ENCODE measurements at regions not wholly inside any gene's neighbourhood (a gene's known extent, or its start where the extent isn't known, plus 50 kb on each side); places are given as distances from the start of the nearest gene placed in this dataset.

DNA sequence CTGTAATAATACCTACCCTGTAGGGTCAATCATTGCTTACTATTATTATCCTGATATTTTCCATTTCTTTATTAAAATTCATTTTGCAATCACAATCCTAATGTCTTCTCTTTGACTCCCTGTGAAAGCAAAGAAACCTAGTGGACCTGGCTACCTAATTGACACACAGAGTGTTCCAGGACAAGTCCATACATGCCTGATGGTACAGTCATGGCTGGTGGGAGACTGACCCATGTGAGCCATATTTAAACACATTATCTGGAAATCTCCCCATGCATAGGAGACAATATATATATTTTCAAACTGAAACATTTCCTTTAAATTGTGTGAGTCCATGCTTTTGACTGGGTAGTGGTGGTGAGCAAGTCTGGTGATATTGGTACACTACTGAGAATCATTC, 230.6 kb upstream of the DACH1 start:
- no peak for DNase-seq

DNA sequence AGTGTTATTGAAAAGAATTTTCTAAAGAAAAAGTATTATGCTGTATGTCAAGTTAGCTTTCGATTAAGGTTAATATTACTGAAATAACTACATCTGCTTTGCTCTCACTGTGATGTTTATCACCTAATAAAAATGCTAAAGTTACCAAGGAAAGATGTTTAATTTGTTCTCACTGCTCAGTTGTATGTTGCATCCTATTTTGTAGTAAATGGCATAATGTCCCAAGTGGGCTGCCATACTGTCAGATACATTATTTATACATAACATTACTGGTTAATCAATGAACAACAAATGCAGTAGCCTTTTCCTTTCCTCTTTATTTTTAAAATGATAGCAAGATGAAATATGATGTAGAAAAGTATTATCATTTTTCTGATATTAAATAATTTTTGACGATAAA, 226.3 kb upstream of the DACH1 start:
- no peak for DNase-seq

DNA sequence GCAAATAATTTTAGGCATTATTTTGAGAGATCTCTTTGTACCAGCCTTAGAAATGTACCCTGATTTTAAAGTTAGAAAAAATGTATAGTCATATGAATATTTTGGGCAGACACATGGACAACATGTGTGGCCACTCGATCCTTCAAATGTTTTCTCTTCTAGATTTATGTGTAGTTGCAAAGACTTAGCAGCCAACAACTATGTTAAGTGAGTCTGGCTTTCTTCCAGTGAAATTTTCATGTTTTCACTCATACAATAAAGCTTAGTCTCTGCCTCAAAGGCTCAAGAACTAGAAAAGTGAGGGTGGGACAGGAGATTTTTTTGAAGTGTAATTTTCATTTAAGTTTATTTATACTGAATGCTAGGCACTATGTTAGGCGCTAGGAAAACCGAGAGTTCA, 207.7 kb upstream of the DACH1 start:
- peak; percentile 60 for DNase-seq

DNA sequence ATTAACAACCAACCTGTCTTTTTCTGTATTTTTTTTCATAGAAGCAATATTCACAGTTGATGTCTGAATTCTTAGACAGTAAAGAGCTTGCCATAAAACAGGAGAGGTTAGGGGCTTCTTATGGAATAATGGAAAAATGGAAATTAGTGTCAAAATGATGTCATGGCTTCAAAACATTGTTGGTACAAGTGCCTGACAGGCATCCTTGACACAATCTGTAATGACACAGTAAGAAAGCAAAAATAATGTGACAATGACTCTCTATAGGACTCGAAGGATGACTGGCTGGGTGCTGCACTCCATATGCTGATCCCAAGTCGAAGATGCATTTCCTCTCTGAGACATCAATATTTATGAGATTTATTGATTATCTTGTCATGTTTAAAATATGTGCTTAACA, 205.3 kb upstream of the DACH1 start:
- DNase-seq: no peak

DNA sequence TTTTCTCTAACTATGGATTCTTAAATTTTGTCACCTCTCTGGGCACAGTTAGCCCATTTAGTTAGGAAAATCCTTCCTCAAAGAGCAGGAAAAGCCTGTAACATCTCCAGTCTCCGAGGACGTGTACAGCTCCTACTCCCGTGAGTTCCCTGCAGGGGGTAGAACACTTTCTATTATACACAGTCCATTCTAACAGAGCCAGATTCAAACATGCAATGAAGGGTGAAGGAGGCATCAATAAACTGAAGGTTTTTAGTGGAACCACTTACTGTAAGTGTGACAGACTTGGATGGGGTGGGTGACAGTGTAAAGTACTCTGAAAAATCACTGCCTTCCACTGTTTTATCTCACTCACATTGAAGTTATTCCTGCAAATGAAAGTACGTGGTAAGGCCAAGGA, 204.7 kb upstream of the DACH1 start:
- DNase-seq: no peak

DNA sequence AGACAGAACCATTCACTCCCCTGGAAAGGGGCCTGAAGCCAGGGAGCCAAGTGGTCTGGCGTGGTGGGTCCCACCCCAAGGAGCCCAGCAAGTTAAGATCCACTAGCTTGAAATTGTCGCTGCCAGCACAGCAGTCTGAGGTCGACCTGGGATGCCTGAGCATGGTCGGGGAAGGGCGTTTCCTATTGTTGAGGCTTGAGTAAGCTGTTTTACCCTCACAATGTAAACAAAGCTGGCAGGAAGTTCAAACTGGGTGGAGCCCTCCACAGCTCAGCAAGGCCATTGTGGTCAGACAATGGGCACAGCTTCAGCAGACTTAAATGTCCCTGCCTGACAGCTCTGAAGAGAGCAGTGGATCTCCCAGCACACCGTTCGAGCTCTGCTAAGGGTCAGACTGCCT, 195.6 kb upstream of the DACH1 start:
- peak; percentile 85 for DNase-seq

DNA sequence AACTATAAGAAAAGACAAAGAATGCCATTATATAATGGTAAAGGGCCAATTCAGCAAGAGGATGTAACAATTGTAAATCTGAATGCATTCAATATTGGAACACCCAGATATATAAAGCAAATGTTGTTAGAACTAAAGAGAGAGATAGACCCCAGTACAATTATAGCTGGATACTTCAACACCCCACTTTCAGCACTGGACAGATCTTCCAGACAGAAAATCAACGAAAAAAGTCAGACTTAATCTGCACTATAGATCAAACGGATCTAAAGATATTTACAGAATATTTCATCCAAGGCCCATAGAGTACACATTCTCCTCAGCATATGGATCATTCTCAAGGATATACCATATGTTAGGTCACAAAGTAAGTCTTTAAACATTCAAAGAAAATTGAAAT, 194.6 kb upstream of the DACH1 start:
- DNase-seq: no peak

DNA sequence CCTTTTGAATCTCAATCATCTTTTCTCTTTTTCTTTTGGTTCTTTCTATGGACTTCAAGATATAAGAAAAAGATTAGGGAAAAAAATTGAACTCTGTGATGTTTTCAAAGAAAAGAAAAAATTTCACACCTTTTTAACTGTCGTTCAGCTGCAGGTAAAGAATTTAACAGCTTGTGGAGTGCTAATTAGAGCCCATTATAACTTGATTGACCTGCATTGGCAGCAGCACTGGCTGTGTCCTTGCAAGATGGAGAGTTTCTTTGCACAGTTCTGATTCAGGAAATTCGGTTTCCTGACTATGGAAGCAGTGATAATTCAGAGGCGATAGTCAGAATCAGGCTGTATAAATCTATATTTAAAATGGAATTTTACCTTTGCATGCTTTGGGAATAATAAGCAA, 183.2 kb upstream of the DACH1 start:
- no peak for DNase-seq

DNA sequence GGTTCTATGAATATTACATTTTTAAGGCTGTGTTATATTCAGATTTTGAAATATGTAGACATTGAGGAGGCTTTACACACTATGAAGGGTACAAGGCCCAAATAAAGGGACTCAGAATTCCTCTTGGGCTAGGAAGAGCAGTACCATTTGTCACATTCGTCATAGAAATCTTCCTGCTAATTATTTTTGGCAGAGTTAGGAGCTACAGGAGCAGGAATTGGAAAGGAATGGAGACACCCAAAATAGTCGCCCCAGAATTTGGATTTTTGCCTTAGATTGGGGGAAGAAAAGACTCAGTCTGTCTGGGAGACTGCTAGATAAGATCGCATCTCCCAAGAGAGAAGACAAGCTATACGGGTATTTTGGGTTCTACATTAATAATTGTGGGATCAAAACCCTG, 176.4 kb upstream of the DACH1 start:
- DNase-seq: no peak

DNA sequence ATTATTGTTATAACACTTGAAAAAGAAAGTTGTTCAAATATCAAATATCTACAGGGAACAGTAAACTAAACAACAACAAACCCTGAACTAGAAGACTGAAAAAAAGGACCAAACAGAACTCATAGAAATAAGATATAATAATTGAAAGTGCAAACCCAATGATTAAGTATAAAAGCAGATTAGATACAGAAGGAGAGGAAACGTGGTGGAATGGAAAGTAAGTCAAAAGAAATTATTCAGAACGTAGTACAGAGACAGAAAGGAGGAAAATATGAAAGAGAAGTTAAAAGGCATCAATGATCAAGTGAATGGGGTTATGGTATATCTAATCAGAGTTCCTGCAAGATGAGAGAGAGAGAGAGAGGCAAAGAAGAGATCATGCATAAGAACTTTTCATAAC, 174.2 kb upstream of the DACH1 start:
- DNase-seq: no peak

DNA sequence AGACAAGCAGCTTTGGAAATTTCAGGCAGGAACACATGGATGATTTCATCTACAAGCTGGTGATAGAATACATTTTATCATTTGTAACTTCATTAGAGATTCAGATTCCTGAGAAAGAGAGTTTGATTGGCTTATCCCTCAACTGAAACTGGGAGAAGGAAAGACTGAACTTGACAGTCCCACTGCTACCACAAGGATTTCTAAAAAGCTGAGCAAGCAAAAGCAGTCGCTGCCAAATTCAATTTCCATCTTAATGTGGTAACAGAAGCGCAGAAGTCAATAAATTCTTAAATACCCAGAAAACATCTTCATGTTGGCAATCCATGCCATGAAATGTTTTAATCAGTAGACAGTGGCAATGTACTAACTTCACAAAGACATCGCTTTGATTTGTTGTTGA, 172.1 kb upstream of the DACH1 start:
- DNase-seq: no peak

DNA sequence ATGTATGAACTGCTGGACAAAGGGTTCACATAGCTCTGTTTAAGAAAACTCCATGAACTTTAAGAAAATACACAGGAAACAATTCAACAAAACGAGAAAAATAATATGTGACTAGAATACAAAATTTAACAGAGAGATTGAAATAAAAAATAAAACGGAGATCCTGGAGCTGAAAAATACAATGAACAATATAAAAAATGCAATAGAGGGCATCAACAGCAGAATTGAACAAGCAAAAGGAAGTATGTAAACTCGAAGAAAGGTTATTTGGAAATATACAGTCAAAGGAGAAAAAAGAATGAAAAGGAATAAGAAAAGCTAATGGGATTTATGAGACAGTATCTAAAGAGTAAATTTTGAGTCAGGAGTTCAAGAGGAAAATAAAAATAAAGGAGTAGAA, 163.0 kb upstream of the DACH1 start:
- DNase-seq: no peak

DNA sequence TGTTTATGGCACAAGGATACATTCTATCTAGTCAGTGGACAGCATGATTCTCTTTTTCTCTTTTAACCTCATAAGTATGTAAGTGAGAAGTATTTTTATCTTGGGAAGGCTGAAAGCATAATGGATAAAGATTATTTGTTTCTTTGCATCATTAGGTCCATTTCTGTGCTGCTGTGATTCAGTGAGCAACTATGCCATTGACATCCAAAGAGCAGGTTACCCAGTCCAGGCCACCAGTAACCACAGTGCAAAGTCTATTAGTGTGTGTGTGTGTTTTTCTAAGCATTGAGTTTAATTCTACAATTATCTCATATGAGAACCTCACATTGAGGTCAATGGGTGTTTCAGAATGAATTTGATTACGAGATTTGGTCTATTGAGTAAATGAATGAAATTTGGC, 158.8 kb upstream of the DACH1 start:
- DNase-seq: no peak

DNA sequence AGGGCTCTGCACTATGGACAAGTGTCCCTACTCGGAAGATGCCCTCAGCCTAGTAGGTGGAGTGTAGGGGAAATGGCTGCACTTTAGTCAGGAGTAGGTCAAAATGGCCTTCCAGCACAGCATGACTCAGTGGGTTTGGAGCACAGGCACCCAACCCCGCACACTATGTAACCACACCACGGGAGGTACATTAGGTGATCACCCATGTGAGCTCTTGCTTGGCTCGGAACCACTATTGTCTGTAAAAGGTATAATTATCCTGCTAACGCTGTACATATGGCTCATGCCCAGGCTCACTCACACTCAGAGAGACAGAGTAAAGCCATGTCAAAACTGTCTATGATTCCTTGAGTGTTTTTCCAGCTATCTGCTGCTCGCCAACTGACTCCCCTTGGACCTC, 156.9 kb upstream of the DACH1 start:
- no peak for DNase-seq

DNA sequence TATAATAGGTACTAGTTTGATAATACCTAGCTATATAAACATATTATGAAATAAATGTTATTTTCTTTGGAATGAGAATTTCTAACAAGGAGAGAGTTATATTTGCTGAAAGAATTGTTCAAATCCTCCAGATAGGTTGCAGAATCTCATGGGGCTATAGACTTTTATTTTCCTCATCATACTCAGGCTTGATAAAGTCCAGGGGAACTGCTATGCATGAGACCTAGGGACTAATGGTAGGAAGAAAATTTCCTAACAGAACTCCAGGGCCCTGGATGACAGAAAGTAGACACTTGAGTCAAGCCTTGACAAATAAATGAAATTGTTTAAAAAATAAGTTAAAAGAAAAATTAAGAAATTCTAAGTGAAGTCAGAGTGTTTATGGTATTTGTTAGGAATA, 138.5 kb upstream of the DACH1 start:
- DNase-seq: no peak

DNA sequence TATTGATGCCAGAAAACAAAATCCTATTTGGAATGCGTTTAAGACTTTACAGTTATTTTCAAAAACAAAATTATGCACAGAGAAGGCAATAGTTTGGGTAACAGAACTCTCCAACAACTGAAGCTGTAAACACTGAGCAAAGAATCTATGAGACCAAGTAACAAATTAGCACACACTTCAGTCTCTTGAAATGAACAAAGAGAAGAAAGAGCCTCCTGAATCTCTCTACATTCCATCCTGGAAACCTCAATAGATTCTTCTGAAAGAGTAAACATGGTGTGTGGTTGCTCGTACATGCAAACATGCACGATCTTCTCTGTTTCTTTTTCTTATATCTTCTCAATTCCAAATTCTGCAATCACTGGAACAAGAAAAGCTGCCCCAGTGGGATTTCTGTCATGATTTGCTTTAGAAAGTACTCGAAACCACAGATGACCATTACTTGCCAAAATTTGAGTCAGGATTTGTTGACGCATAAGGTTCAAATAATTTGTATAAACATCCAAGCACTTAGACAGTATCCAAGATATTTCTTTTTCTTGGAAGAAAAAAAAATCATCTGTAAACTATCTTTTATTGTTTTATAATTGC, 137.9 kb upstream of the DACH1 start:
- DNase-seq: no peak

DNA sequence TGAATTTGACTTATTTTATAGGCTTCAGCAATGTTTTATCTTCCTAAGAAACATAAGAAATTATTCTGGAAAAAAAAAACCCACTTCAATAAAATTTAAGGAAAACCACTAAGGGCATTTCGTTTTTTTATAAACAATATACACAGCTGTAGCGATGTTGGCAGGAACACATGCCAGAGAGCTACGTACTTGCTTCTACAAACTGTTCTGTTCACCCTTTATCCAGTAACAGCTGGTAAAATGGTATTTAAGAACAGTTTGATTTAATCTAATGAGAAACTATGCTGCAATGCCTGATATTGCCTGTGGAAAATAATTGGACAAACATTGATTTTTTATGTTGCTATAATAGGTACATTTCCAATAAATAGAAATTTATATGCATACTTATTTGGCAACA, 137.2 kb upstream of the DACH1 start:
- no peak for DNase-seq

DNA sequence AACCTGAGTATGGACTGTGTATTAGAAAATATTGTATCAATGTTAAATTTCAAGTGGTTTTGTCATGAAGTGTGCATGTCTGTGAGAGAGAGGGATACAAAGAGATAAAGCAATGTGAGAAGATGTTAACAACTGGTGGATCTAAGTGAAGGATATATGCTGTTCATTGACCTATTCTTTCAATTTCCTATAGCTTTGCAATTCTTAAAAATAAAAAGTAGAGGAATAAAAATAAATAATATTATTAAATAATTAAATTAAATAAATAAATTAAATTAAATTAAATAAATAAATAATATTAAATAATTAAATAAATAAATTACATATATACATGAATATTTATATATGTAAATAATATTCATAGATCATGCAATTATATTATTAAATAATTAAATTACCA, 131.2 kb upstream of the DACH1 start:
- DNase-seq: no peak

DNA sequence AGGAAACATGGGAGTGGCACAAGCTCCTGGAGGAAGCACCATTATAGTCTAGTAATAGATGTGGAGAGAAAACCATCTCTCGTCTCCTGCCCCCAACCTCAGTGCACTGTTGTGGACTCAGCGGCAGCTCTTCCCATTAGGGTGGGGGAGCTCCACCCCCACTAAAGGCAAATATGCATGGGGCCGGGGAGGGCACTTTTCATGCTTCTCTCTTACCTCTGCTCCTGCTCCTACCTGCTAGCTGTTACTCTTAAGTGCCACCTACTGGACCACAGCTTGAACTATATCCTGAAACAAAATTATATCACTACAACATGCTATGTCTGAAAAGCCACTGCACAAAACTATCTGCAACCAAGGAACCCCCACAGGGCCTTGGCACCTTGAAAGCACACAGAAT, 112.6 kb upstream of the DACH1 start:
- DNase-seq: peak; percentile 69

DNA sequence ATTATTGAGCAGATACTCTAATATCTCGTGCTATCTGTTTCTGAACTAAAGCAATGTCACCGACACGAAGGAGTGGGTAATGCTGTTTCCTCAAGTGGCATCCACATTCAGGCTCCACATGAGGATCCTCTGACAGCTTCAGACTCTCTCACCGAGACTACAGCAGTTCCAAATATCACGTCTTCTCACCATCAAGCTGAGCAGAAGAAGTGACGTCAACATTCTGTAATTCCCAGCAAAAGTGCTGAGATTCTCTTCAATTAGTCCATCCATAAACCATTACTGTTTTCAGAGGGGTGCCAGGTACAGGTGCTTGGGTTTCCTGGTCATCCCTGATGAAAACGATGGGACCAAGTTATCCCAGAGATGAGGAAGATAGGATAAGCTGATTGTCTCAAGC, 110.0 kb upstream of the DACH1 start:
- DNase-seq: no peak

DNA sequence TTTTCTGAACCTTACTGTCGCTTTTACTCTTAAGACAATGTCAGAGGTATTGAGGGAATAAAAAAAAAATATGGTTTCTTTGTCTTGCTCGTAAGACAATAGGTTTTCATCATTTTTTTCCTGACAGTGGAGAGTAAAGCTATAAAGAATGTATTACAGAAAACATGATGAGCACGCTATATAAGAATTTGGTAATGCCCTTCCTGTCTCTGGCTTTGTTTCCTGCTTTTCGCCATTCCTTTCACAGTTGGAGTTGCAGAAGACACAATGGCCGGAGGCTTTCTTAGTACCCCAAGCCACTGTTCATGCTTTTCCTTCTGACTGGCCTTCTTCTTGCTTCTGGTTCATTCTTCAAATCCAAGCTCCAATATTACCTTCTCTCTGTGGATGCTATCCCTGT, 101.0 kb upstream of the DACH1 start:
- DNase-seq: no peak

DNA sequence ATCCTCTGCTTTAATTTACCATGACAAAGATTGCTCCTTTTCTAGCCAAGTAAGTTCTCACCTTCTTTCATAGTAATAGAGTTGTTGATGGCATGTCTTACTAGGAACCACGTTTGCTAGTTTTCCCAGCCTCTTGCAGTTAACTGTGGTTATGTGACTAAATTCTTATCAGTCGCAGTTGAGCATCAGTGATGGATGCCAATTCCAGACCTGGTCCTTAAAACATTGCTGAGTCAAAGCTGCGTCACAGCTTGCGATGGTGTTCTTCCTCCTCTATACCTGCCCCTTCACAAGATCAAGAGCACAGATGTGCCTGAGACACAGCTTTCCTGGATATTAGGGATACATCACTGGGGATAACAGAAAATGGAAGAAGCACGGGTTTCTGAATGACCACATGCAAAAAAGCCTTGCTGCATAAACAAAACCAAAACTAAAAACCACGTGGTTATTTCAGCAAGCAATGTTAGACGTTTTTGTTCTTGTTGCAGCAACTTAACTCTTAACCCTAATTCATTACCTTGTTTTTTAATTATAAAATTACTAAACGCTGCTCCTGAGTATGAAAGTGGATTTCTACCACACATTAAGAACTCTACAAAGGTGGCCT, 97.6 kb upstream of the DACH1 start:
- DNase-seq: no peak

DNA sequence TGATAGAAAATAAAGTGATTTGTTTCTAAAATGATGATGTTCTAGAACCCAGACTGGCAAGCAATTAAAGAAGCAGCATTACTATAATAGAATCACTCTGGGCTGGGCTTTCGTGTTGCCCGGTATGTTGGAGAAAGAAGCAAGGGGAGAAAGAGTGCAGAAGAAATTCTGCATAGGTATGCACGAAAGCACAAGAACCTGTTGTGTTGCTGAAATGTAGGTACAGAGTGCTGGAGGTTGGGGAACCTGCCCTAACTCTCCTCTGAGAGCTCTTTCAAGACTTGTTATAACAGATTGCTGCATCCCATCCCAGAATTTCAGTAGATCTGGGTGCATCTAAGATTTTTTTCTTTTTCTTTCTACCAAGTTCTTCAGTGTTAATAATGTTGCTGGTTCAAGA, 95.7 kb upstream of the DACH1 start:
- DNase-seq: no peak

DNA sequence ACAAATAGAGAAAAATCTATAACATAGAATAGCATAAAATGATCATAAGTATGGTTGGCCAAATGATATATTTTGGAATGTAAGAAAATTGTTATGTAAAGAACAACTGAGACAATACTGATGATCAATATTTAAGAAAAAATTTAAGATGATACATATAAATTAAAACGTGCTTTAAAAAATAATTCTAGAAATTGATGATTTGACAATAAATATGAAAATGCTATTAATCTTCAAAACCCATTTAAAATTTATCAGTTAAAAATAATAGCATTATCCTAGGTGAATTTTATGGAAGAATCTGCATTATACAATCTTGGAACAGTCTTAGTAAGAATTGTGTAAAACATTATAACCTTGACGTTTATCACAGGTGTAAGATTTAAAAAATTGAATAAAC, 95.1 kb upstream of the DACH1 start:
- DNase-seq: no peak

DNA sequence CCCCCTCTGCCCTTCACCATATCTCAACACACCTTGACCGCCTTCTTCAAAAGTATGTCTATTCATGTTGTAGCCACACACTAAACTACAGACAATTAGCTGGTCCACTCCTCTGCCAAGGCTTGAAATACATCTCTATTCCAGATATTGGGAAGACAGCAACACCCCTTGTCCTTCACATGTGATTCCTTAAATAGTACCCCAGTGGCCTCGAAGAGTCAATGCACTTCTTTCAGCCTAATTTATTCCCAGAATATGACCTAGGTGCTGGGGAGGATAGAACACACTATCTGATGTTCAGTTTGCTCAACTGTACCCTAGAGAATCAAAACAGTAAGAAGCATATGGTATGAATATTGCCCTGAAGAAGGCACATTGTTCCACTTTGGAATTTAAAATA, 82.4 kb upstream of the DACH1 start:
- no peak for DNase-seq

DNA sequence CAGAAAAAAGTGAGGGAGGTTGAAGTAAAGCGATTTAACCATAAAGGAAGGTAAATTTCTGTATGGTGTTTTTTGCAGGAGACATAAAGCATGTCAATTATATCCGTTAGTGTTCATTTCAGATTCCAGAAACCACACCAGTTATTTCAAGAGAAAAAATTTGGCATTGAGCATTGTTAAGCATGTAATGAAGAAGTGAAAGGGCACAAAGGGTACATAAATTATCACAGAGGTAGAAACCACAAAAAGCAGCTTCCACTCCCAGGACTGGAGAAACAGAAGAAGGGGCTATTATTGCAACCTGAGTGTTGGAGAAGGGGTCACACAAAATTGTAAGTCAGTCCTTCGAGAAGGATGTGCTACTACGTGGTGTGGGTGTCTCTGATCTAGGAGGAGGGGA, 72.2 kb upstream of the DACH1 start:
- DNase-seq: no peak

All from NCI-H748 treated with DMSO at 0.1 percent for 48 hours (cell line).